ENCODE measurements at regions not wholly inside any gene's neighbourhood (a gene's known extent, or its start where the extent isn't known, plus 50 kb on each side); places are given as distances from the start of the nearest gene placed in this dataset.

GRCh38 chr2:172177996-172178395 lies 75.3 kb upstream of the DLX2 start:
- H3K9me3 ChIP-seq: no peaks in the 10 kb centered on the region
- H3K4me1 ChIP-seq (ENCODE audit: low read depth): peaks cover 10% of the 10 kb centered on the region
- no peak for TF ChIP-seq CTCF (IDR thresholded peaks at IDR 0.05)
- DNase-seq (no peak), ATAC-seq (no peak)
- intact Hi-C loops (cut with DNase I, micrococcal nuclease): no loop called here
- H3K36me3 ChIP-seq (ENCODE audit: low read depth): no peaks in the 10 kb centered on the region
- H3K4me3 ChIP-seq: no peak overlapping the region

GRCh38 chr2:172179045-172179701 lies 76.5 kb upstream of the DLX2 start:
- H3K36me3 ChIP-seq (ENCODE audit: low read depth): no peaks in the 10 kb centered on the region
- intact Hi-C loops (cut with DNase I, micrococcal nuclease): no loop called here
- TF ChIP-seq CTCF (IDR thresholded peaks at IDR 0.05): no peak
- peaks cover 10% of the 10 kb centered on the region for H3K4me1 ChIP-seq (ENCODE audit: low read depth)
- DNase-seq (peak in 2 of 3 donors; percentile 59 to 70), ATAC-seq (peak; percentile 85)
- H3K4me3 ChIP-seq: no peak overlapping the region
- no peaks in the 10 kb centered on the region for H3K9me3 ChIP-seq

- Histone ChIP-seq H3K4me3 (no peak overlapping the region), H3K36me3 (ENCODE audit: low read depth) (no peaks in the 10 kb centered on the region), H3K9me3 (no peaks in the 10 kb centered on the region), H3K4me1 (ENCODE audit: low read depth) (peaks cover 10% of the 10 kb centered on the region)
- ATAC-seq: peak; percentile 92
- no peak for TF ChIP-seq CTCF (IDR thresholded peaks at IDR 0.05)
- intact Hi-C loops (cut with DNase I, micrococcal nuclease): no loop called here
- DNase-seq: peak in 2 of 3 donors; percentile 71 to 76
Observed at GRCh38 chr2:172181840-172182239, 79.1 kb upstream of the DLX2 start.

GRCh38 chr2:172182624-172183023 lies 79.9 kb upstream of the DLX2 start:
- intact Hi-C loops (cut with DNase I, micrococcal nuclease): no loop called here
- Histone ChIP-seq H3K4me1 (ENCODE audit: low read depth) (peaks cover 10% of the 10 kb centered on the region), H3K4me3 (no peak overlapping the region), H3K36me3 (ENCODE audit: low read depth) (no peaks in the 10 kb centered on the region), H3K9me3 (no peaks in the 10 kb centered on the region)
- ATAC-seq: no peak
- no peak for DNase-seq
- no peak for TF ChIP-seq CTCF (IDR thresholded peaks at IDR 0.05)

- ATAC-seq (no peak), DNase-seq (no peak)
- peaks cover 16% of the 10 kb centered on the region for H3K9me3 ChIP-seq
- intact Hi-C loops (cut with DNase I, micrococcal nuclease): no loop called here
- H3K36me3 ChIP-seq (ENCODE audit: low read depth): no peaks in the 10 kb centered on the region
- H3K4me1 ChIP-seq (ENCODE audit: low read depth): no peaks in the 10 kb centered on the region
- H3K4me3 ChIP-seq: no peak overlapping the region
- TF ChIP-seq CTCF (IDR thresholded peaks at IDR 0.05): no peak
Observed at GRCh38 chr2:172193331-172194089, 90.8 kb upstream of the DLX2 start.

All from mucosa of descending colon (tissue), 3 donors.